GM12892 (cell line): ENCODE measurements at regions not wholly inside any gene's neighbourhood (a gene's known extent, or its start where the extent isn't known, plus 50 kb on each side); places are given as distances from the start of the nearest gene placed in this dataset.

Source experiments
- POLR2A ChIP-seq: IDR thresholded peaks from 2 replicates; pipeline ENCODE4 v1.6.1; 2011; ENCODE audit warnings: low read depth, low read length, control low read depth
- POLR2AphosphoS5 ChIP-seq: IDR thresholded peaks from 2 replicates; pipeline ENCODE4 v1.6.1; 2011; ENCODE audit warnings: low read depth, low read length, control low read depth
- TAF1 ChIP-seq: IDR thresholded peaks from 2 replicates; pipeline ENCODE4 v1.6.1; 2011; ENCODE audit warnings: low read depth, mild to moderate bottlenecking, control low read depth, low read length, borderline replicate concordance

DNA sequence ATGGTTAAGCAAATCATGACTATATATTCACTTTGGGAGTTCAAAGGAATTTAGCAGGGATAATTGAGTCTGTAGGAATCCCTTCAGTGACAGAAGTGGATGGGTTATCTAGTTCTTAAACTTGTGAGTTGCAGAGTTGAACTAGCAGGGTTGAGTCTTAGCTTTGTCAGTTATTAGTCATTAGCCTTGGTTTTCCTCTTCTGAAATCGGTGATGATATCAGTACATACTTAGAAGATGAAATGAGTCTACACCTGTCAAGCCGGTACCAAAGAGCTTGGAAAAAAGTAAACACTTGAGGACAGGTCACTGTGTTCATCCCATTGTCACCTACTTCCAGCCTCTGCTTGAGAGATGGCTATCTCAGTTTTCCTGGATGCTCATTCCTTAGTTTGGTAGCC is 73.5 kb downstream of the BUB3 start:
- TF ChIP-seq POLR2AphosphoS5, result no peak
- no peak for TF ChIP-seq POLR2A
- no peak for TF ChIP-seq TAF1
